ENCODE measurements at regions not wholly inside any gene's neighbourhood (a gene's known extent, or its start where the extent isn't known, plus 50 kb on each side); places are given as distances from the start of the nearest gene placed in this dataset.
"Not testable (repeated sequence)": the region's sequence is repeated elsewhere in the genome, so short reads cannot be mapped to it uniquely, and the experiment has no call there.

- Histone ChIP-seq H3K9me3 (ENCODE audit: control insufficient read depth, low read depth, low read length) (no peaks in the 10 kb centered on the region), H3K27me3 (ENCODE audit: control insufficient read depth, insufficient read depth, low read length) (no peaks in the 10 kb centered on the region), H3K27ac (ENCODE audit: low read length) (no peak overlapping the region), H3K4me1 (ENCODE audit: control insufficient read depth, low read depth, low read length) (peaks cover 14% of the 10 kb centered on the region), H3K4me3 (ENCODE audit: low read length) (no peak overlapping the region), H3K36me3 (ENCODE audit: control insufficient read depth, low read depth, low read length) (no peaks in the 10 kb centered on the region), H3K9ac (ENCODE audit: low read length) (no peak overlapping the region)
Observed at GRCh38 chr4:124938836-124939235, 226.3 kb upstream of the ANKRD50 start.

DNA sequence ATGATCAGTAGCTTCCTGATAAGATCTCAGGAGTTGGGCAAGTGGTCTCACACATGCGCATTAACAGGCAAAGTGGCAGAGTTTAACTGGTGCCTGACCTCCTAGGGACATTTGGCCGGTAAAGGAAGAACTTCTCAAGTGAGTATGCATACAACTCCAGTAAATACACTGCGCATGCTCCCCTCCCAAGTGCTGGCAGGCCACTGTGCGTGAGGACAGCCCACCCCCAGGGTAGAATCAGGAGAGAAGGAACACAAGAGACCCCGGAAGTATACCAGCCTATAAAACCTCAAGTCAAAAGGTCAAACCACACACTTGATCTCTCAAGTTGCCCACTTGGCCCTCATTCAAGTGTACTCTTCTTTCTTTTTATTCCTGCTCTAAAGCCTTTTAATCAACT, 225.5 kb upstream of the ANKRD50 start:
- Histone ChIP-seq H3K4me3 (ENCODE audit: low read length) (no peak overlapping the region), H3K9ac (ENCODE audit: low read length) (no peak overlapping the region), H3K27me3 (ENCODE audit: control insufficient read depth, insufficient read depth, low read length) (no peaks in the 10 kb centered on the region), H3K9me3 (ENCODE audit: control insufficient read depth, low read depth, low read length) (no peaks in the 10 kb centered on the region), H3K27ac (ENCODE audit: low read length) (no peak overlapping the region), H3K36me3 (ENCODE audit: control insufficient read depth, low read depth, low read length) (no peaks in the 10 kb centered on the region), H3K4me1 (ENCODE audit: control insufficient read depth, low read depth, low read length) (peaks cover 14% of the 10 kb centered on the region)

GRCh38 chr4:124936427-124936826, 223.9 kb upstream of the ANKRD50 start:
- H3K4me1 ChIP-seq (ENCODE audit: control insufficient read depth, low read depth, low read length), result peaks cover 14% of the 10 kb centered on the region
- H3K4me3 ChIP-seq (ENCODE audit: low read length), result no peak overlapping the region

GRCh38 chr4:124934916-124935315, 222.4 kb upstream of the ANKRD50 start:
- Histone ChIP-seq H3K27me3 (ENCODE audit: control insufficient read depth, insufficient read depth, low read length) (no peaks in the 10 kb centered on the region), H3K9me3 (ENCODE audit: control insufficient read depth, low read depth, low read length) (no peaks in the 10 kb centered on the region), H3K36me3 (ENCODE audit: control insufficient read depth, low read depth, low read length) (no peaks in the 10 kb centered on the region), H3K27ac (ENCODE audit: low read length) (no peak overlapping the region), H3K4me1 (ENCODE audit: control insufficient read depth, low read depth, low read length) (peaks cover 14% of the 10 kb centered on the region), H3K4me3 (ENCODE audit: low read length) (no peak overlapping the region), H3K9ac (ENCODE audit: low read length) (no peak overlapping the region)

More at GRCh38 chr4:124936427-124936826, 223.9 kb upstream of the ANKRD50 start:
- Histone ChIP-seq H3K36me3 (ENCODE audit: control insufficient read depth, low read depth, low read length) (no peaks in the 10 kb centered on the region), H3K9ac (ENCODE audit: low read length) (no peak overlapping the region), H3K9me3 (ENCODE audit: control insufficient read depth, low read depth, low read length) (no peaks in the 10 kb centered on the region), H3K27ac (ENCODE audit: low read length) (no peak overlapping the region), H3K27me3 (ENCODE audit: control insufficient read depth, insufficient read depth, low read length) (no peaks in the 10 kb centered on the region)

DNA sequence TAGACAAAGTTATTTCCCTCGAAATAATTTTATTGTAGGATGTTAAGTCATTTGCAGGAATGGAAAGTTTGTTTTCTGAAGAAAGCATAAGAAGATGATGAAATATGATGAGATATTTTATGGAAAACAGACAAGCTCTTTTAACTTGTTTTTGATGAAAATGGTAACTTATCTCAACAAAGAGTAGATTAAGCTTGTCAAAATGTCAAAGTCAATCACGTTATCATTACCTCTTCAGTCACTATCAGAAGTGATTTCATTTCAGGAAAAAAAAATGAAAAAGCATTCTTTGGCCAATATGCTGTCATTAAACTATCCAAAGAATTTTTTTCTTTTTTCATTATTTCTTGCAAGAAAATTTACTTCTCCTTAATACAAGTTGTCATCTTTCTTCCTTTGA, 221.0 kb upstream of the ANKRD50 start:
- Histone ChIP-seq H3K27me3 (ENCODE audit: control insufficient read depth, insufficient read depth, low read length) (no peaks in the 10 kb centered on the region), H3K27ac (ENCODE audit: low read length) (no peak overlapping the region), H3K4me1 (ENCODE audit: control insufficient read depth, low read depth, low read length) (peaks cover 14% of the 10 kb centered on the region), H3K36me3 (ENCODE audit: control insufficient read depth, low read depth, low read length) (no peaks in the 10 kb centered on the region), H3K9ac (ENCODE audit: low read length) (no peak overlapping the region), H3K9me3 (ENCODE audit: control insufficient read depth, low read depth, low read length) (no peaks in the 10 kb centered on the region), H3K4me3 (ENCODE audit: low read length) (no peak overlapping the region)

DNA sequence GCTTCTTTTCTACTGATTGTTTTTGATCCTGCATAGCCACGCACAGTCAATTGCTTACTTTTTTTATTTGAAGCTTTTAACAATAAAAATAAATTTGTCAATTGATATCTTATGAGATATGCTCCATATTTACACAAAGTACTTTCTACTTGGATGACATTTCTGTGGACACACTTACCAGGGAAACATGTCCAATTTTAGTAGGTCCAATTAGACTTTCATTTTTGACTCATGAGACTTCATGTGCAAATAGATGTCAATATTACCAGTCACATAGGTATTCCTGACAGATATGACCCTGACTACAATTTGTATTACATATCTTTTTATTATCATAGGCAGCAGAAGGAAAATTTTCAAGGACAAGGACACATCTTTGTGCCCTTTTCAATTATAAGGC, 219.9 kb upstream of the ANKRD50 start:
- H3K4me3 ChIP-seq (ENCODE audit: low read length), result no peak overlapping the region
- H3K36me3 ChIP-seq (ENCODE audit: control insufficient read depth, low read depth, low read length), result no peaks in the 10 kb centered on the region
- no peaks in the 10 kb centered on the region for H3K27me3 ChIP-seq (ENCODE audit: control insufficient read depth, insufficient read depth, low read length)
- no peaks in the 10 kb centered on the region for H3K9me3 ChIP-seq (ENCODE audit: control insufficient read depth, low read depth, low read length)
- H3K4me1 ChIP-seq (ENCODE audit: control insufficient read depth, low read depth, low read length), result peaks cover 10% of the 10 kb centered on the region
- no peak overlapping the region for H3K9ac ChIP-seq (ENCODE audit: low read length)
- no peak overlapping the region for H3K27ac ChIP-seq (ENCODE audit: low read length)

- Histone ChIP-seq H3K4me3 (ENCODE audit: low read length) (no peak overlapping the region), H3K9me3 (ENCODE audit: control insufficient read depth, low read depth, low read length) (no peaks in the 10 kb centered on the region), H3K36me3 (ENCODE audit: control insufficient read depth, low read depth, low read length) (no peaks in the 10 kb centered on the region), H3K27me3 (ENCODE audit: control insufficient read depth, insufficient read depth, low read length) (no peaks in the 10 kb centered on the region), H3K9ac (ENCODE audit: low read length) (no peak overlapping the region), H3K27ac (ENCODE audit: low read length) (no peak overlapping the region), H3K4me1 (ENCODE audit: control insufficient read depth, low read depth, low read length) (peaks cover 5% of the 10 kb centered on the region)
Observed at GRCh38 chr4:124931050-124931449, 218.5 kb upstream of the ANKRD50 start.

DNA sequence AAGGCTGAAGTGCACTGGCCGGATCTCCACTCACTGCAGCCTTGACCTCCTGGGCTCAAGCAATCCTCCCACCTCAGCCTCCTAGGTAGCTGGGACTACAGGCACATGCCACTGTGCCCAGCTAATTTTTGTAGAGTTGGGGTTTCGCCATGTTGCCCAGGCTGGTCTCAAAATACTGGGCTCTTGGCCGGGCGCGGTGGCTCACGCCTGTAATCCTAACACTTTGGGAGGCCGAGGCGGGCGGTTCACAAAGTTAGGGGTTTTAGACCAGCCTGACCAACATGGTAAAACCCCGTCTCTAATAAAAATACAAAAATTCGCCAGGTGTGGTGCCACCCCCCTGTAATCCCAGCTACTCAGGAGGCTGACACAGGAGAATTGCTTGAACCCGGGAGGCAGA, 210.2 kb upstream of the ANKRD50 start:
- not testable (repeated sequence) for H3K4me1 ChIP-seq (ENCODE audit: control insufficient read depth, low read depth, low read length); H3K4me3 ChIP-seq (ENCODE audit: low read length); H3K9me3 ChIP-seq (ENCODE audit: control insufficient read depth, low read depth, low read length); H3K9ac ChIP-seq (ENCODE audit: low read length); H3K27ac ChIP-seq (ENCODE audit: low read length); H3K36me3 ChIP-seq (ENCODE audit: control insufficient read depth, low read depth, low read length); H3K27me3 ChIP-seq (ENCODE audit: control insufficient read depth, insufficient read depth, low read length)

GRCh38 chr4:124918559-124919122, 206.1 kb upstream of the ANKRD50 start:
- H3K9ac ChIP-seq (ENCODE audit: low read length), result no peak overlapping the region
- H3K36me3 ChIP-seq (ENCODE audit: control insufficient read depth, low read depth, low read length), result no peaks in the 10 kb centered on the region
- no peaks in the 10 kb centered on the region for H3K9me3 ChIP-seq (ENCODE audit: control insufficient read depth, low read depth, low read length)
- H3K4me3 ChIP-seq (ENCODE audit: low read length), result no peak overlapping the region
- no peaks in the 10 kb centered on the region for H3K27me3 ChIP-seq (ENCODE audit: control insufficient read depth, insufficient read depth, low read length)
- no peak overlapping the region for H3K27ac ChIP-seq (ENCODE audit: low read length)
- no peaks in the 10 kb centered on the region for H3K4me1 ChIP-seq (ENCODE audit: control insufficient read depth, low read depth, low read length)

DNA sequence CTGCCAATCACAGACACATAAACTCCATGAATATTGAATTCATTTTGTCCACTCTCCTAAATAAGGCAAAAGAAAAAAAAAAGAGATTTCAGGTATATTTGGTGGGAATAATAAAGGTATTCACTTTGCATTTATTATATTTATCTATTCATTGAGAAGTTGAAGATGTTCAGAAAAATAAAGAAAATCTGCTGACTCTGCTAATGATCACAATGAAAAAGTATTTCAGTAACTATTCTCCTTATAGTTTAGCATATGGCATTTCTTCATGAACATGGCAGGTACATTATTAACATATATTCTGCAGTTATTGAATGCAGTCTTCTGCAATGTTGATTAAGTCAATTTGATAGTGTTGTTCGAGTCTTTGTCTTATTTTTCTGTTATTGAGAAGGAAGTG, 202.5 kb upstream of the ANKRD50 start:
- Histone ChIP-seq H3K27ac (ENCODE audit: low read length) (no peak overlapping the region), H3K4me3 (ENCODE audit: low read length) (no peak overlapping the region), H3K9me3 (ENCODE audit: control insufficient read depth, low read depth, low read length) (peaks cover 7% of the 10 kb centered on the region), H3K4me1 (ENCODE audit: control insufficient read depth, low read depth, low read length) (no peaks in the 10 kb centered on the region), H3K27me3 (ENCODE audit: control insufficient read depth, insufficient read depth, low read length) (no peaks in the 10 kb centered on the region), H3K36me3 (ENCODE audit: control insufficient read depth, low read depth, low read length) (no peaks in the 10 kb centered on the region), H3K9ac (ENCODE audit: low read length) (no peak overlapping the region)

GRCh38 chr4:124913237-124913636, 200.7 kb upstream of the ANKRD50 start:
- Histone ChIP-seq H3K4me1 (ENCODE audit: control insufficient read depth, low read depth, low read length) (no peaks in the 10 kb centered on the region), H3K27ac (ENCODE audit: low read length) (no peak overlapping the region), H3K9me3 (ENCODE audit: control insufficient read depth, low read depth, low read length) (peaks cover 7% of the 10 kb centered on the region), H3K27me3 (ENCODE audit: control insufficient read depth, insufficient read depth, low read length) (no peaks in the 10 kb centered on the region), H3K4me3 (ENCODE audit: low read length) (no peak overlapping the region), H3K9ac (ENCODE audit: low read length) (no peak overlapping the region), H3K36me3 (ENCODE audit: control insufficient read depth, low read depth, low read length) (no peaks in the 10 kb centered on the region)

GRCh38 chr4:124910327-124910726, 197.8 kb upstream of the ANKRD50 start:
- Histone ChIP-seq H3K4me1 (ENCODE audit: control insufficient read depth, low read depth, low read length) (no peaks in the 10 kb centered on the region), H3K27ac (ENCODE audit: low read length) (no peak overlapping the region), H3K9me3 (ENCODE audit: control insufficient read depth, low read depth, low read length) (peaks cover 7% of the 10 kb centered on the region)

More at GRCh38 chr4:124910327-124910726, 197.8 kb upstream of the ANKRD50 start:
- H3K4me3 ChIP-seq (ENCODE audit: low read length), result no peak overlapping the region
- H3K9ac ChIP-seq (ENCODE audit: low read length), result no peak overlapping the region
- H3K27me3 ChIP-seq (ENCODE audit: control insufficient read depth, insufficient read depth, low read length), result no peaks in the 10 kb centered on the region
- no peaks in the 10 kb centered on the region for H3K36me3 ChIP-seq (ENCODE audit: control insufficient read depth, low read depth, low read length)
